Esophagus squamous epithelium (tissue), 4 donors: ENCODE measurements at regions not wholly inside any gene's neighbourhood (a gene's known extent, or its start where the extent isn't known, plus 50 kb on each side); places are given as distances from the start of the nearest gene placed in this dataset.

Source experiments
- POLR2A ChIP-seq, 4 donors: fragments of 450-650 bp; IDR thresholded peaks; one replicate each; pipeline ENCODE4 v1.6.1; 2017; ENCODE audit warnings: antibody characterized with exemption in 4 of 4, mild to moderate bottlenecking in 4 of 4, moderate library complexity in 3 of 4
- TF ChIP-seq, protein P1 (sequence below), 6 experiments: fragments of 450-650 bp in 4 of 6; fragments of 200-600 bp in 2 of 6; sonication (generic) in 2 of 6; IDR thresholded peaks; one replicate each; pipeline ENCODE4 v1.5.1; 2016 to 2019; ENCODE audit warnings: antibody characterized with exemption in 6 of 6, mild to moderate bottlenecking in 4 of 6, moderate library complexity in 4 of 6

DNA sequence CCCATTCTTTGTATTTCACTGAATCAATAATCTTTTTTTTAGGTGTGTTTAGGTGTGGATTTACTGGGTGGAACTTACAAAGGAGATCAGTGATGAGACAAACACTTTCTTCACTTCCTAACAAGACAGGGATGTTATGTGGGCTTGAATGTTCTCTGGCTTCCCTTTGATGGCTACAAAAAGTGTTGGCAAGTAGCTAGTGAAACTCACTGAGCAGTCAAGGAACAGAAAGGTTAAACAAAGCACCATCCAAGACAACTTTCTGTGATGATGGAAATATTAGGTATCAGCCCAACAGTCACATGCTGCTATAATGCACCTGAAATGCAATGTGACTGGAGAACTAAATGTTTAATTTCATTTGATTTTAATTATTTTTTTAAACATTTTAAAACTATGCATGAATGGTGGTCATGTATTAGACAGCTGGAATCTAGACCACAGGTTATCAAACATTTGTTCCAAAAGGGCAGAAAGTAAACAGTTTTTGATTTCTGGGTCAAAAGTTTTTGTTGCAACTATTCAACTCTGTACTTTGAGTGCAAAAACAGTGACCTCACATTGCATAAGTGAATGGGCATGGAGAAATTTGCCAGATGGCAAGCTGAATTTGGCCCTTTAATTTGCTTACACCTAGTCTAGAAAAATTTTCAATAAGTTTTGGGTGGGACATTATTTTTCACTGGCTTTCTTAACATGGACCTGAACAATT is 1272.7 kb upstream of the TMEFF2 start:
- TF ChIP-seq, protein P1, sequence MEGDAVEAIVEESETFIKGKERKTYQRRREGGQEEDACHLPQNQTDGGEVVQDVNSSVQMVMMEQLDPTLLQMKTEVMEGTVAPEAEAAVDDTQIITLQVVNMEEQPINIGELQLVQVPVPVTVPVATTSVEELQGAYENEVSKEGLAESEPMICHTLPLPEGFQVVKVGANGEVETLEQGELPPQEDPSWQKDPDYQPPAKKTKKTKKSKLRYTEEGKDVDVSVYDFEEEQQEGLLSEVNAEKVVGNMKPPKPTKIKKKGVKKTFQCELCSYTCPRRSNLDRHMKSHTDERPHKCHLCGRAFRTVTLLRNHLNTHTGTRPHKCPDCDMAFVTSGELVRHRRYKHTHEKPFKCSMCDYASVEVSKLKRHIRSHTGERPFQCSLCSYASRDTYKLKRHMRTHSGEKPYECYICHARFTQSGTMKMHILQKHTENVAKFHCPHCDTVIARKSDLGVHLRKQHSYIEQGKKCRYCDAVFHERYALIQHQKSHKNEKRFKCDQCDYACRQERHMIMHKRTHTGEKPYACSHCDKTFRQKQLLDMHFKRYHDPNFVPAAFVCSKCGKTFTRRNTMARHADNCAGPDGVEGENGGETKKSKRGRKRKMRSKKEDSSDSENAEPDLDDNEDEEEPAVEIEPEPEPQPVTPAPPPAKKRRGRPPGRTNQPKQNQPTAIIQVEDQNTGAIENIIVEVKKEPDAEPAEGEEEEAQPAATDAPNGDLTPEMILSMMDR (IDR thresholded peaks at IDR 0.05) = no peak
- no peak for TF ChIP-seq POLR2A (IDR thresholded peaks at IDR 0.05)
